Astrocyte of the cerebellum (primary cell): ENCODE measurements at regions not wholly inside any gene's neighbourhood (a gene's known extent, or its start where the extent isn't known, plus 50 kb on each side); places are given as distances from the start of the nearest gene placed in this dataset.
"Not testable (repeated sequence)": the region's sequence is repeated elsewhere in the genome, so short reads cannot be mapped to it uniquely, and the experiment has no call there.

Experiments used
- DNase-seq: peaks from one replicate; pipeline ENCODE4 v3.0.0-alpha.2; 2011; ENCODE audit warnings: low read depth
- H3K4me3 ChIP-seq: 2 replicates; pipeline ENCODE4 v1.5.1; 2011; ENCODE audit warnings: mild to moderate bottlenecking, low read depth, low read length, moderate library complexity
- CTCF ChIP-seq: IDR thresholded peaks from 2 replicates; pipeline ENCODE4 v1.5.1; 2012; ENCODE audit warnings: low read length, low read depth, moderate library complexity, mild to moderate bottlenecking; ENCODE audit errors: missing control alignments
- in situ Hi-C: cut with HindIII; loops from 2 replicates; pipeline ENCODE4 v1.10.0; 2017; ENCODE audit warnings: low sequenced_read_pairs

GRCh38 chr18:22709288-22710060 is 223.7 kb upstream of the RBBP8 start:
- H3K4me3 ChIP-seq = no peak overlapping the region
- no peak for TF ChIP-seq CTCF
- no peak for DNase-seq
- in situ Hi-C loops = no loop called here

GRCh38 chr18:22710673-22711191 is 222.4 kb upstream of the RBBP8 start:
- TF ChIP-seq CTCF = no peak
- peak overlapping the region; percentile 18 for H3K4me3 ChIP-seq
- in situ Hi-C loops = no loop called here
- DNase-seq = no peak

GRCh38 chr18:22711192-22711685 is 221.9 kb upstream of the RBBP8 start:
- H3K4me3 ChIP-seq = peak overlapping the region; percentile 18
- in situ Hi-C loops = no loop called here
- DNase-seq = no peak
- TF ChIP-seq CTCF = no peak

- DNase-seq = no peak
- H3K4me3 ChIP-seq = no peak overlapping the region
- in situ Hi-C loops = no loop called here
- TF ChIP-seq CTCF = no peak
Observed at GRCh38 chr18:22713511-22713910, 219.6 kb upstream of the RBBP8 start.

GRCh38 chr18:22717536-22717935 is 215.6 kb upstream of the RBBP8 start:
- DNase-seq, H3K4me3 ChIP-seq, in situ Hi-C loops: not testable (repeated sequence)

- DNase-seq = no peak
- in situ Hi-C loops = no loop called here
- no peak for TF ChIP-seq CTCF
- H3K4me3 ChIP-seq = no peak overlapping the region
Observed at GRCh38 chr18:22723221-22723620, 209.9 kb upstream of the RBBP8 start.

- in situ Hi-C loops = no loop called here
- no peak for TF ChIP-seq CTCF
- no peak for DNase-seq
- no peak overlapping the region for H3K4me3 ChIP-seq
Observed at GRCh38 chr18:22723773-22724172, 209.4 kb upstream of the RBBP8 start.
